CD4-positive, alpha-beta T cell (primary cell): ENCODE measurements at regions not wholly inside any gene's neighbourhood (a gene's known extent, or its start where the extent isn't known, plus 50 kb on each side); places are given as distances from the start of the nearest gene placed in this dataset.

ENCODE experiments used
- ATAC-seq: fragments of 200-7000 bp; cut with Tn5 transposase; one replicate; pipeline ENCODE4 v1.10.0; 2022; ENCODE audit warnings: mild to moderate bottlenecking; ENCODE audit not compliant: poor library complexity
- CTCF ChIA-PET: fragments of 350-600 bp; sonication (Branson Sonifier 250); formaldehyde crosslinking; loops from one replicate; lab custom pipeline; 2021; ENCODE audit warnings: antibody characterized with exemption, inconsistent platforms; lab: Charles Lee
- POLR2A ChIA-PET: fragments of 350-600 bp; sonication (Branson Sonifier 250); formaldehyde crosslinking; loops from one replicate; lab custom pipeline; 2021; ENCODE audit warnings: antibody characterized with exemption, inconsistent platforms; lab: Charles Lee
- DNase-seq, 14 experiments: peaks; one replicate each; pipeline ENCODE4 v3.0.0-alpha.2; 2013 to 2020; ENCODE audit warnings: mixed read lengths in 2 of 14
- H3K27ac ChIP-seq, 2 donors: one replicate each; pipeline versions ENCODE4 v1.5.1 to v1.7.0; 2013; ENCODE audit warnings: low read length in 2 of 2, low read depth in 1 of 2, mild to moderate bottlenecking in 1 of 2
- H3K27me3 ChIP-seq, 2 experiments: 1 replicate in 1 of 2; 2 replicates in 1 of 2; pipeline versions ENCODE4 v1.6.1 to v1.7.0; 2013; ENCODE audit warnings: low read length in 2 of 2, control low read depth in 1 of 2, mild to moderate bottlenecking in 1 of 2, moderate library complexity in 1 of 2; ENCODE audit not compliant: insufficient read depth in 2 of 2, control insufficient read depth in 1 of 2
- H3K36me3 ChIP-seq: one replicate; pipeline ENCODE4 v1.6.1; 2013; ENCODE audit warnings: low read length, control low read depth; ENCODE audit not compliant: insufficient read depth
- H3K4me1 ChIP-seq: one replicate; pipeline ENCODE4 v1.6.1; 2013; ENCODE audit warnings: low read length, control low read depth; ENCODE audit not compliant: insufficient read depth
- H3K4me3 ChIP-seq: one replicate; pipeline ENCODE4 v1.5.1; 2013; ENCODE audit warnings: mild to moderate bottlenecking, low read length, moderate library complexity
- H3K9me3 ChIP-seq, 2 experiments: 1 replicate in 1 of 2; 2 replicates in 1 of 2; pipeline versions ENCODE4 v1.6.1 to v1.7.0; 2013; ENCODE audit warnings: low read length in 2 of 2, mild to moderate bottlenecking in 2 of 2, control low read depth in 1 of 2, moderate library complexity in 1 of 2; ENCODE audit not compliant: control insufficient read depth in 1 of 2, insufficient read depth in 1 of 2
- H3K27ac Mint-ChIP-seq: one replicate; pipeline ENCODE4 v1.8.0; 2020; ENCODE audit warnings: mixed read lengths
- H3K27me3 Mint-ChIP-seq: one replicate; pipeline ENCODE4 v1.8.0; 2021; ENCODE audit warnings: mixed read lengths
- H3K36me3 Mint-ChIP-seq: one replicate; pipeline ENCODE4 v1.8.0; 2021; ENCODE audit warnings: low read depth, mixed read lengths
- H3K4me1 Mint-ChIP-seq: one replicate; pipeline ENCODE4 v1.8.0; 2021; ENCODE audit warnings: low read depth, mixed read lengths
- H3K4me3 Mint-ChIP-seq: one replicate; pipeline ENCODE4 v1.8.0; 2020; ENCODE audit warnings: mild to moderate bottlenecking, mixed read lengths
- H3K9me3 Mint-ChIP-seq: one replicate; pipeline ENCODE4 v1.8.0; 2020; ENCODE audit warnings: mixed read lengths
- intact Hi-C, 2 experiments: fragments of 100-400 bp; cut with DNase I in 1 of 2; cut with micrococcal nuclease in 1 of 2; formaldehyde crosslinking; loops; one replicate each; pipeline versions ENCODE4 v1.15.1 to v1.9.0; 2023 to 2025; cut with DNase I, micrococcal nuclease
- TF ChIP-seq, protein P1 (sequence below): fragments of 200-600 bp; IDR thresholded peaks from one replicate; pipeline ENCODE4 v1.8.0; 2022; ENCODE audit warnings: antibody characterized with exemption, mild to moderate bottlenecking

DNA sequence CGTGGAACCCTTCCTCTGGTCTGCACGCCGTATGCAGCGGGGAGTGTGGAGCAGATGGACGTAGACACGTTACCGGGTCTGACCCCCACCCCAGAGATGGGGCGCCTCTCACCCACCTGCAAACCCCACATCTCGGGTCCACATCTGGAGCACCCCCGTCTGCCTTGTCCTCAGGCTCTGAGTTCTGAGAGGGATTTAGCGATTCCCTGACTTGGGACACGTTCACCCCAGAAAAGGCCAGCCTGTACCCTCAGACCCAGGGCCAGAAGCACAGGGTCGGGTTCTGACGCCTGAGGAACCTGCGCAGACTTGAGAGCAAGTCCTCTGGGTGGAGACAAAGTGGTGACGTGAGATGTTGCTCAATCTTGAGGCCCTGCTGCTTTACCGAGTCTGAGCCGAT lies 1138.5 kb downstream of the BRD1 start:
- Histone ChIP-seq H3K27ac (no peak overlapping the region), H3K36me3 (no peaks in the 10 kb centered on the region), H3K4me1 (no peaks in the 10 kb centered on the region), H3K9me3 (peaks cover 0 to 5% of the 10 kb centered on the region in 2 experiments), H3K27me3 (no peaks in the 10 kb centered on the region), H3K4me3 (no peak overlapping the region)
- Mint-ChIP-seq H3K4me3 (no peak overlapping the region), H3K27me3 (no peaks in the 10 kb centered on the region), H3K9me3 (no peaks in the 10 kb centered on the region), H3K27ac (no peak overlapping the region), H3K4me1 (no peaks in the 10 kb centered on the region), H3K36me3 (no peaks in the 10 kb centered on the region)
- ATAC-seq (no peak), DNase-seq (no peak)
- CTCF ChIA-PET, result no interaction called here
- TF ChIP-seq, protein P1, sequence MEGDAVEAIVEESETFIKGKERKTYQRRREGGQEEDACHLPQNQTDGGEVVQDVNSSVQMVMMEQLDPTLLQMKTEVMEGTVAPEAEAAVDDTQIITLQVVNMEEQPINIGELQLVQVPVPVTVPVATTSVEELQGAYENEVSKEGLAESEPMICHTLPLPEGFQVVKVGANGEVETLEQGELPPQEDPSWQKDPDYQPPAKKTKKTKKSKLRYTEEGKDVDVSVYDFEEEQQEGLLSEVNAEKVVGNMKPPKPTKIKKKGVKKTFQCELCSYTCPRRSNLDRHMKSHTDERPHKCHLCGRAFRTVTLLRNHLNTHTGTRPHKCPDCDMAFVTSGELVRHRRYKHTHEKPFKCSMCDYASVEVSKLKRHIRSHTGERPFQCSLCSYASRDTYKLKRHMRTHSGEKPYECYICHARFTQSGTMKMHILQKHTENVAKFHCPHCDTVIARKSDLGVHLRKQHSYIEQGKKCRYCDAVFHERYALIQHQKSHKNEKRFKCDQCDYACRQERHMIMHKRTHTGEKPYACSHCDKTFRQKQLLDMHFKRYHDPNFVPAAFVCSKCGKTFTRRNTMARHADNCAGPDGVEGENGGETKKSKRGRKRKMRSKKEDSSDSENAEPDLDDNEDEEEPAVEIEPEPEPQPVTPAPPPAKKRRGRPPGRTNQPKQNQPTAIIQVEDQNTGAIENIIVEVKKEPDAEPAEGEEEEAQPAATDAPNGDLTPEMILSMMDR, result no peak
- POLR2A ChIA-PET, result no interaction called here
- intact Hi-C loops, result no loop called here

DNA sequence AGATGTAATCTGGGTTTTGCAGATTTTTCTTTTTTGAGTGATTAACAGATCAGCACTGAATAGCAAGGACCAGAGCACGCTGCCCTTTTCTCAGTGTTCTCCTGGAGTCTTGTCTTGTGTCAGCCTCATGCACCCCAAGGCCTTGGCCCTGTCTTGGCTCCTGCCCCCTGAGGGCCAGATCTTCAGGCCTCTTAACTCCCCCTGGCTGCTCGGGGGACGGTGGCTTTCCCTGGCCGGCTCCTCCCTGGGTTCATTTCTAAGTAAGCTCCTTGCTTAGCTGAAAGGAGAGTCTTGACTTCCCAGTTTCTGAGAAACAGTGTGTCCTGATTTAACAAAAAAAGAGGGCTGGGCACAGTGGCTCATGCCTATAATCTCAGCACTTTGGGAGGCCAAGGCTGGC lies 1139.3 kb downstream of the BRD1 start:
- Histone ChIP-seq H3K4me1 (no peaks in the 10 kb centered on the region), H3K9me3 (peaks cover 0 to 5% of the 10 kb centered on the region in 2 experiments), H3K27me3 (no peaks in the 10 kb centered on the region), H3K4me3 (no peak overlapping the region), H3K27ac (no peak overlapping the region), H3K36me3 (no peaks in the 10 kb centered on the region)
- Mint-ChIP-seq H3K36me3 (no peaks in the 10 kb centered on the region), H3K4me1 (no peaks in the 10 kb centered on the region), H3K4me3 (no peak overlapping the region), H3K27ac (no peak overlapping the region), H3K9me3 (no peaks in the 10 kb centered on the region), H3K27me3 (no peaks in the 10 kb centered on the region)
- no peak for ATAC-seq
- no peak for DNase-seq
- intact Hi-C loops, result no loop called here
- TF ChIP-seq, protein P1, result no peak
- ChIA-PET CTCF (no interaction called here), POLR2A (no interaction called here)

DNA sequence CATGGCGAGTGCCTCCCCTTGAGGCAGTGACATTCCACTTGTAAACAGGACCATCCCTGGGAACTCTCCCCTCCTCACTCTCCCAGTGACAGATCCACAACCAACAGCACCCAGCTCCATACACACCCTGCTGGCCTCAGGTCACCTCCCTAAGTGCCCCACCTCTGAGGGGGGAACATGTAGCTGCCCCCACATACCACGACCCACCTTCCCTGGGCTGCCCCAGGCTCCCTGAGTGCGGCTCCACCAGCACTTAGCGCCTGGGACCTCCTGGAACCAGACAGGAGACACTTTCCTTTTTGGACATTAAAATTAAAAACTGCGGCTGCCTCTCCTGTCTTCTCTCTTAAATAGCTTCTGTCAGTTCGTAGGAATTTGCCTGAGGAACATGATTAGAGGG lies 1140.1 kb downstream of the BRD1 start:
- Histone ChIP-seq H3K27me3 (no peaks in the 10 kb centered on the region), H3K36me3 (no peaks in the 10 kb centered on the region), H3K9me3 (peaks cover 0 to 9% of the 10 kb centered on the region in 2 experiments), H3K4me3 (no peak overlapping the region), H3K4me1 (no peaks in the 10 kb centered on the region), H3K27ac (no peak overlapping the region)
- no peaks in the 10 kb centered on the region for H3K9me3 Mint-ChIP-seq
- TF ChIP-seq, protein P1, result no peak
- CTCF ChIA-PET, result no interaction called here
- ATAC-seq (no peak), DNase-seq (no peak)
- no peaks in the 10 kb centered on the region for H3K4me1 Mint-ChIP-seq
- H3K27ac Mint-ChIP-seq, result no peak overlapping the region
- no peaks in the 10 kb centered on the region for H3K27me3 Mint-ChIP-seq
- H3K36me3 Mint-ChIP-seq, result no peaks in the 10 kb centered on the region
- intact Hi-C loops, result no loop called here
- H3K4me3 Mint-ChIP-seq, result no peak overlapping the region
- POLR2A ChIA-PET, result no interaction called here
